ENCODE measurements at regions not wholly inside any gene's neighbourhood (a gene's known extent, or its start where the extent isn't known, plus 50 kb on each side); places are given as distances from the start of the nearest gene placed in this dataset.

DNA sequence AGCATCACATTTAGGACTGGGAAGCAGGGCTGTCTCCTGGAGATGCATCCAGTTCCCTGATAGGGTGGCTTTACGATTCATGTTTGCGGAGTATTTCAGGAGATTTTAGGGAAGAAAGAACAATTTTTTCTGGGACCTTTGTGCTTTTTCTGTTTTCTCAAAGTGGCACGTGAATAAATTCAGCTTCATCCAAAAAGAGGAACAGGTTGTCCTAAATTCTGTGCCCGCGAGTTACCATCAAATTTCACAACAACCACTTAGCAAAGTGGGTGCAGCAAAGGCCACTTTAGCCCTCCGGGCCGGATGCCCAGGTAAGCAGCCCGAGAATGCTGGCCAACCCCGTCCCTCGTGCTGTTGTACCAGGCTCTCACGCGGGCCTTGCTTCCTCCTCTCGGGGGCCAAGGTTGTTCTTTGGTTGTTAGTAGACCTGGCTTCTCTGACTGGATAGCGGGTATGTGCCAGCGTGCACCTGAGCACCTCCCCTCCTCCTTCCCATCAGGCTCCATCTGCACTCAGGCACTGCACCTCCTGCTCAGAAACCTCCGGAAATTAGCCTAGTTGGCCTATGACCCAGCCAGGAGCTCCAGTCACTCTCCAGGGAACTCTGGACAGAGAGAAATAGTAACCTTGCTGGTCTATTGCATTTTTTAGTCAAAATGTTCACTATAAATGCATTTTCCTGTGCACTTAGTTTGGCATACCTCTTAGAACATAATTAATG lies 83.0 kb downstream of the CMPK2 start:
- DNase-seq (ENCODE audit: low read depth): no peak

DNA sequence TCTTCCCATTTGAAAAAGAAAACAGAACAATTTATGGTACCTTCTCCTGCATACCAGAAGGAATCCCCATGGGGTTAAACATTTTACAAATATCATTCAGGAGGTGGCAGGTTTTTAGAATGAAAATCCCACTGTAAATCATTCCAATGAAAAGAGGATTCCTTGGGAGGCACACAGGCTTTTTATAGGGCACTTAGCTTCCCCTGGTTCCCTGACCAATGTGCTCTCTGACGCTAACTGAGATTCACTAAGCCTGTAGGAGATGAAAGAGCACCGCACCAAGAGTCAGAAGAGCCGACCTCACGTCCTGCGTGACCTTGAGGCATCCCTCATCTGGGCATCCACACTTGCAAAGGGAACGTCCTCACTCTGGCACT lies 82.5 kb downstream of the CMPK2 start:
- no peak for DNase-seq (ENCODE audit: low read depth)

GRCh38 chr2:6784291-6784690 lies 81.4 kb downstream of the CMPK2 start:
- DNase-seq (ENCODE audit: low read depth): no peak

GRCh38 chr2:6785493-6785892 lies 80.2 kb downstream of the CMPK2 start:
- DNase-seq (ENCODE audit: low read depth): no peak

- no peak for DNase-seq (ENCODE audit: low read depth)
Measured at GRCh38 chr2:6787376-6787775, 78.3 kb downstream of the CMPK2 start.

GRCh38 chr2:6788614-6789013 lies 77.1 kb downstream of the CMPK2 start:
- no peak for DNase-seq (ENCODE audit: low read depth)

DNA sequence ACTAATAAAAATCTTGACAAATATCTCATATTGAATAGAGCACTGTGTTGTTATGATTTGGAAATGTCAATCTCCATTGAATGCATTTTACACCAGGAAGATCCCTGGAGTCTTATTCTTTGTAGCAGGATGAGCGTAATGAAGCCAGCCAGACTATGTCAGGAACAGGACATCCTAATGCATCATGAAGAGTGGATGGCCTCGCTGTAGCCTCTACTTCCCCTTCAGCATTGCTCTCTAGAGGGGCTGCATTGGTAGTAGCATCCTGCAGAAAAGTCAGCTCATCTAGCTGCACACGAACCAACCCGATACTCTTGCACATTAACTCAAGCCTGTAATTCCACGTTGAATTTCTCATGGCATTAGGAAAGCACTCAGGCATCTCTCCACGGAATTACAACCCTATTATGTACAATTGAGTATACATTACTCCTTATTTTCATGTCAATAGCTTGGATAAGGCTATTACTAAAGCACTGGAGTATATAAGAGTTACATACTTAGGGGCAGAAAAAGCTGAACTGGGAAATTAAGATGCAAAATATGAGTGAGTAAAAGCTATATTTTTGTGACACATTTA lies 76.1 kb downstream of the CMPK2 start:
- DNase-seq (ENCODE audit: low read depth): no peak

DNA sequence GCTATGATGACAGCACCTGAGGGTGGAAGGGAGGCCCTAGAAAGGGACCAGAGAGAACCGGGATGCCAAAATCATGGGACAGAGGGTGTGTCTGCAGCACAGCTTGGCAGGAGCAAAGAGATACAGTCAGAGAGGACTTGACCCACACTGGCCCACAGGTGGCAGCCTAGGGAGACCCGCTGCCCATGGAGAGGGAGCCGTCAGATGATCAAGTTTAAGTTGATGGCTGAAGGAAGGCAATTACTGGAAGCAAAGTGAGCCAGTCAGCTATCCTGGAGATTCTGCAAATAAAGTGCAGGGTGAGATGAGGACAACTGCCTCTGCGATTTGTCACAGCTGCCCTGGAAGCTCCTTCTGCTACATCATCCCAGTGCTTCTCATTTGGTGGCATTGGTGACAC lies 74.0 kb downstream of the CMPK2 start:
- no peak for DNase-seq (ENCODE audit: low read depth)

DNA sequence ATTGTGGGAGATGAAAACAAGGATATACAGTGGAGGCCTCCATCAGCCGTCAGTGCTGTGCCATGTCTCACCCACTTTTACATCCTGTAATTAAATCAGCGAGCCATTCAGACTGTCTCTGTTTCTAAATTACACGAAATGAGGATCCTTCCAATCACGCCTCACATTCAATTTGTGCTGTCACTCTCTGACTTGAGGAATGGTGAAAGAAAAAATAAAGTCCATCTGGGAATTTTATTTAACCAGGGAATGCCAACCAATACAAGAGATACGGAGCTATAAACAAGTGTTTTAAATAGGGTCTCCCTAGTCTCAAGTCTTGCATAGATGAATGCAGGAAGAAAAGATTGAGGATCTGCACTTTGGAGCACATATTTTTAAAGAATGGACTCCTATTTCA lies 72.8 kb downstream of the CMPK2 start:
- no peak for DNase-seq (ENCODE audit: low read depth)

GRCh38 chr2:6793371-6793770 lies 72.3 kb downstream of the CMPK2 start:
- DNase-seq (ENCODE audit: low read depth): no peak

DNA sequence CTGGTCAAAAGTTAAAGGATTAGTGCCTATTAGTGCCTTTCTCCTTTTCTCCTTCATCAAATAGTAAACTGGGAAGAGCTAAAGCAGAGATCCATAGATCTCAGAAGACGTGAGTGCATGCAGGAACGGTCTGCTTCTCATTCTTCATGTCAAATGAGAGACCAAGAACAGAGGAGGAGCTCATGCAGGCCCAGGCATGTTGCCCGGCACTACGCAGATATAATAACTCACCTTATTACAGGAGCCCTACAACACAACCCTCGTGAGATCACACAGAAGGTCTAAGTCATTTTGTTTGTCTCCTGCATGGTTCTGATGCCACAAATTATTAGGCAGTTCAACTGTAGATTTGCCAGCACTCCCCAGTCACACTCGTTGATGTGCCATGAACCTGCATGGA lies 71.8 kb downstream of the CMPK2 start:
- DNase-seq (ENCODE audit: low read depth): no peak

- DNase-seq (ENCODE audit: low read depth): no peak
Measured at GRCh38 chr2:6794448-6794847, 71.3 kb downstream of the CMPK2 start.

All from stimulated activated CD8-positive, alpha-beta memory T cell treated with anti-CD3 and anti-CD28 coated beads, Interleukin-15, amount 100 ng/mL, for 1 hour (primary cell).